Mammary epithelial cell (primary cell): ENCODE measurements at regions not wholly inside any gene's neighbourhood (a gene's known extent, or its start where the extent isn't known, plus 50 kb on each side); places are given as distances from the start of the nearest gene placed in this dataset.

ENCODE experiments used
- EZH2 ChIP-seq: IDR thresholded peaks from 2 replicates; pipeline ENCODE4 v1.6.1; 2012; ENCODE audit warnings: low read length, inconsistent platforms, borderline replicate concordance
- TF ChIP-seq, protein P1 (sequence below), 2 donors: IDR thresholded peaks in 1 of 2; conservative IDR thresholded peaks in 1 of 2; 2 replicates each; pipeline ENCODE4 v1.5.1; 2011 to 2012; ENCODE audit warnings: inconsistent platforms in 2 of 2, low read length in 2 of 2, mild to moderate bottlenecking in 2 of 2, control low read depth in 1 of 2, low read depth in 1 of 2; ENCODE audit not compliant: insufficient read depth in 1 of 2; ENCODE audit errors: extremely low read depth in 1 of 2

DNA sequence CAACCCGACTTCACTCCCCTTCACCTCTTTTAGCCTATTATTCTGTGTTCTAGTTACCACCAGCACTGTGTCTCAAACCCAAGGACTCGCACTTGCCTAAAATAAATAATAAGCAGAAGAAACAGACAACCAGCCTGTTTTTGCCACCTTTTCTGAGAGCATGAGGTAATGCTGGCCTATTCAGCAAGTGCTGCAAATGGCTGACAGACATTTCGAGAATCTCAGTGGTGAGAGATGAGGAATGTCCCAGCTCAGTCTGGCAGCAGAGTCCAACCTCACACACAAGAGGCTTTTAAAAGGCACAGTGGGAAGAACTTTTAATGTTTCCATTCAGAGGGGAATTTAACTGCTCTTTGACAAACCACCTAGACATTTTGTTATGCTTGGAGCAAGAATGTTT lies 143.3 kb upstream of the GMNC start:
- no peak for TF ChIP-seq EZH2
- TF ChIP-seq, protein P1, sequence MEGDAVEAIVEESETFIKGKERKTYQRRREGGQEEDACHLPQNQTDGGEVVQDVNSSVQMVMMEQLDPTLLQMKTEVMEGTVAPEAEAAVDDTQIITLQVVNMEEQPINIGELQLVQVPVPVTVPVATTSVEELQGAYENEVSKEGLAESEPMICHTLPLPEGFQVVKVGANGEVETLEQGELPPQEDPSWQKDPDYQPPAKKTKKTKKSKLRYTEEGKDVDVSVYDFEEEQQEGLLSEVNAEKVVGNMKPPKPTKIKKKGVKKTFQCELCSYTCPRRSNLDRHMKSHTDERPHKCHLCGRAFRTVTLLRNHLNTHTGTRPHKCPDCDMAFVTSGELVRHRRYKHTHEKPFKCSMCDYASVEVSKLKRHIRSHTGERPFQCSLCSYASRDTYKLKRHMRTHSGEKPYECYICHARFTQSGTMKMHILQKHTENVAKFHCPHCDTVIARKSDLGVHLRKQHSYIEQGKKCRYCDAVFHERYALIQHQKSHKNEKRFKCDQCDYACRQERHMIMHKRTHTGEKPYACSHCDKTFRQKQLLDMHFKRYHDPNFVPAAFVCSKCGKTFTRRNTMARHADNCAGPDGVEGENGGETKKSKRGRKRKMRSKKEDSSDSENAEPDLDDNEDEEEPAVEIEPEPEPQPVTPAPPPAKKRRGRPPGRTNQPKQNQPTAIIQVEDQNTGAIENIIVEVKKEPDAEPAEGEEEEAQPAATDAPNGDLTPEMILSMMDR (conservative IDR thresholded peaks at IDR 0.05 in 1 of 2, IDR thresholded peaks at IDR 0.05 in 1 of 2; ENCODE audit: extremely low read depth in 1 of 2, insufficient read depth in 1 of 2, low read depth in 1 of 2, low read length in 2 of 2): no peak
